ENCODE measurements at regions not wholly inside any gene's neighbourhood (a gene's known extent, or its start where the extent isn't known, plus 50 kb on each side); places are given as distances from the start of the nearest gene placed in this dataset.

DNA sequence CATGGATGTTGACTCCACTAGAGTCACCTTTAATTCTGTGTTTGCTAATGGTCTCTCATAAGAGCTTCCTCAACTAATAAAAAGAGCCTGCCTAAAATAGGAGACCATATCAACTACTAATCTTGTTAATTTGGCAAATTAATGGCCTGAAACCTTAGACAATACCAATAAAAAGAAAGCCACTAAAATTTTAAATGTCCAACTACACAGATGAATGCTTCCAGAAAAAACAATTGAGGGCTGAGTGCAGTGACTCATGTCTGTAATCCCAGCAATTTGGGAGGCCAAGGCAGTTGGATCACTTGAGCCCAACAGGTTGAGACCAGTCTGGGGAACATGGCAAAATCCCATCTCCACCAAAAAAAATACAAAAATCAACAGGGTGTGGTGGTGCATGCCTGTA is 230.9 kb downstream of the NSUN3 start (continued):
- TF ChIP-seq CHD7 (IDR thresholded peaks at IDR 0.05; ENCODE audit: insufficient replicate concordance, low read length) = no peak
- no peak for TF ChIP-seq TAF1 (IDR thresholded peaks at IDR 0.05; ENCODE audit: low read depth, low read length)
- TF ChIP-seq PHF8 (conservative IDR thresholded peaks at IDR 0.05; ENCODE audit: low read depth, low read length) = no peak
- TF ChIP-seq CBX8 (IDR thresholded peaks at IDR 0.05; ENCODE audit: borderline replicate concordance, low read depth, low read length) = no peak
- no peak for TF ChIP-seq NANOG (IDR thresholded peaks at IDR 0.05; ENCODE audit: insufficient read depth, low read depth, low read length, poor library complexity, severe bottlenecking)

All from H1 (cell line).